ENCODE measurements at regions not wholly inside any gene's neighbourhood (a gene's known extent, or its start where the extent isn't known, plus 50 kb on each side); places are given as distances from the start of the nearest gene placed in this dataset.

GRCh38 chr6:104484191-104484590, 375.5 kb downstream of the HACE1 start:
- Mint-ChIP-seq H3K27me3 (ENCODE audit: low read depth) (peaks cover 9% of the 10 kb centered on the region), H3K4me1 (ENCODE audit: low read depth) (peaks cover 2% of the 10 kb centered on the region), H3K4me3 (ENCODE audit: unreplicated experiment) (no peak overlapping the region), H3K36me3 (ENCODE audit: low read depth) (no peaks in the 10 kb centered on the region), H3K9me3 (ENCODE audit: low read depth) (no peaks in the 10 kb centered on the region), H3K27ac (ENCODE audit: unreplicated experiment) (no peak overlapping the region)
- no peak for DNase-seq (ENCODE audit: low spot score)
- no peak for TF ChIP-seq CTCF (IDR thresholded peaks at IDR 0.05)

GRCh38 chr6:104483225-104483834, 376.4 kb downstream of the HACE1 start:
- H3K4me3 Mint-ChIP-seq (ENCODE audit: unreplicated experiment), result no peak overlapping the region
- peak; percentile 83 for TF ChIP-seq CTCF (IDR thresholded peaks at IDR 0.05)
- H3K36me3 Mint-ChIP-seq (ENCODE audit: low read depth), result no peaks in the 10 kb centered on the region
- H3K27me3 Mint-ChIP-seq (ENCODE audit: low read depth), result peaks cover 9% of the 10 kb centered on the region
- H3K27ac Mint-ChIP-seq (ENCODE audit: unreplicated experiment), result no peak overlapping the region
- peaks cover 2% of the 10 kb centered on the region for H3K4me1 Mint-ChIP-seq (ENCODE audit: low read depth)
- H3K9me3 Mint-ChIP-seq (ENCODE audit: low read depth), result no peaks in the 10 kb centered on the region
- no peak for DNase-seq (ENCODE audit: low spot score)

DNA sequence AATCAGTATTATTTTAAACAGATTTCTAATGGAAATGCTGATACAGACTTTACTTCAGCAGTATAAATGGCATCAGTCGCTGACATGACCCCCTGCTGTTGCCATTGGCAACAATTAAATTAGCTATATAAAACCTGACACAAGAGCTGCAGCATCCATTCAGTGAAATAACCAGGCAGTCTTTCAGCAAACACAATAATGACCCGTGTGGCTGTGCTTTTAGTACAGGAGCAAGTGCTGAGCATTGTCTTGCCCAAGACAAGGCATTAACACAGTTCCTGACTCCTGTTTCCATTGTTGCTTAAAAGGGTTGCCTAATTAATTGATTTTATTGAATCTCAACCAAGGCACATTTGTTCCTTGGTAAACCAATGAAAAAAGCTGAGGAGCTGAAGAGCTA, 382.1 kb downstream of the HACE1 start:
- no peak overlapping the region for H3K27ac Mint-ChIP-seq (ENCODE audit: unreplicated experiment)
- TF ChIP-seq CTCF (IDR thresholded peaks at IDR 0.05), result no peak
- H3K27me3 Mint-ChIP-seq (ENCODE audit: low read depth), result peaks cover 19% of the 10 kb centered on the region
- no peak overlapping the region for H3K4me3 Mint-ChIP-seq (ENCODE audit: unreplicated experiment)
- no peaks in the 10 kb centered on the region for H3K36me3 Mint-ChIP-seq (ENCODE audit: low read depth)
- H3K4me1 Mint-ChIP-seq (ENCODE audit: low read depth), result no peaks in the 10 kb centered on the region
- DNase-seq (ENCODE audit: low spot score), result no peak
- no peaks in the 10 kb centered on the region for H3K9me3 Mint-ChIP-seq (ENCODE audit: low read depth)

GRCh38 chr6:104473021-104473429, 386.7 kb downstream of the HACE1 start:
- no peak for TF ChIP-seq CTCF (IDR thresholded peaks at IDR 0.05)
- Mint-ChIP-seq H3K4me1 (ENCODE audit: low read depth) (peaks cover 6% of the 10 kb centered on the region), H3K27ac (ENCODE audit: unreplicated experiment) (no peak overlapping the region), H3K36me3 (ENCODE audit: low read depth) (no peaks in the 10 kb centered on the region), H3K4me3 (ENCODE audit: unreplicated experiment) (no peak overlapping the region), H3K27me3 (ENCODE audit: low read depth) (peaks cover 17% of the 10 kb centered on the region), H3K9me3 (ENCODE audit: low read depth) (no peaks in the 10 kb centered on the region)
- no peak for DNase-seq (ENCODE audit: low spot score)

- TF ChIP-seq CTCF (IDR thresholded peaks at IDR 0.05), result no peak
- Mint-ChIP-seq H3K27ac (ENCODE audit: unreplicated experiment) (no peak overlapping the region), H3K4me1 (ENCODE audit: low read depth) (peaks cover 6% of the 10 kb centered on the region), H3K27me3 (ENCODE audit: low read depth) (peaks cover 13% of the 10 kb centered on the region), H3K9me3 (ENCODE audit: low read depth) (no peaks in the 10 kb centered on the region), H3K4me3 (ENCODE audit: unreplicated experiment) (no peak overlapping the region), H3K36me3 (ENCODE audit: low read depth) (no peaks in the 10 kb centered on the region)
- no peak for DNase-seq (ENCODE audit: low spot score)
Observed at GRCh38 chr6:104472021-104472901, 387.5 kb downstream of the HACE1 start.
